ENCODE measurements at regions not wholly inside any gene's neighbourhood (a gene's known extent, or its start where the extent isn't known, plus 50 kb on each side); places are given as distances from the start of the nearest gene placed in this dataset.

- Histone ChIP-seq H3K9ac (ENCODE audit: low read length) (no peak overlapping the region), H4K20me1 (ENCODE audit: insufficient read depth, low read length) (no peaks in the 10 kb centered on the region), H3K4me1 (ENCODE audit: low read length) (peaks cover 17% of the 10 kb centered on the region), H3K27ac (ENCODE audit: low read length) (no peak overlapping the region), H3K79me2 (ENCODE audit: low read length) (no peaks in the 10 kb centered on the region), H3K4me3 (ENCODE audit: low read length) (no peak overlapping the region), H3K36me3 (replicated peaks; ENCODE audit: low read depth, low read length) (no peaks in the 10 kb centered on the region), H3K27me3 (ENCODE audit: low read depth, low read length) (no peaks in the 10 kb centered on the region), H3K9me3 (ENCODE audit: insufficient read depth, low read length) (no peaks in the 10 kb centered on the region), H2AFZ (ENCODE audit: low read depth, low read length) (no peak overlapping the region), H3K4me2 (ENCODE audit: low read length) (no peak overlapping the region)
- TF ChIP-seq EZH2phosphoT487 (IDR thresholded peaks at IDR 0.05; ENCODE audit: low read depth) (no peak), CTCF (IDR thresholded peaks at IDR 0.05; ENCODE audit: low read depth, low read length) (no peak)
Observed at GRCh38 chr5:54626407-54626806, 108.8 kb downstream of the SNX18 start.

- H3K4me2 ChIP-seq (ENCODE audit: low read length), result no peak overlapping the region
- H3K27me3 ChIP-seq (ENCODE audit: low read depth, low read length), result no peaks in the 10 kb centered on the region
- H3K4me3 ChIP-seq (ENCODE audit: low read length), result no peak overlapping the region
Observed at GRCh38 chr5:54624805-54625568, 107.4 kb downstream of the SNX18 start.

GRCh38 chr5:54621709-54622108 lies 104.2 kb downstream of the SNX18 start:
- H3K79me2 ChIP-seq (ENCODE audit: low read length), result no peaks in the 10 kb centered on the region
- H4K20me1 ChIP-seq (ENCODE audit: insufficient read depth, low read length), result no peaks in the 10 kb centered on the region
- no peak overlapping the region for H2AFZ ChIP-seq (ENCODE audit: low read depth, low read length)
- H3K36me3 ChIP-seq (replicated peaks; ENCODE audit: low read depth, low read length), result no peaks in the 10 kb centered on the region
- H3K27ac ChIP-seq (ENCODE audit: low read length), result no peak overlapping the region
- H3K4me1 ChIP-seq (ENCODE audit: low read length), result no peaks in the 10 kb centered on the region
- H3K9me3 ChIP-seq (ENCODE audit: insufficient read depth, low read length), result no peaks in the 10 kb centered on the region
- H3K9ac ChIP-seq (ENCODE audit: low read length), result no peak overlapping the region
- no peak overlapping the region for H3K4me2 ChIP-seq (ENCODE audit: low read length)
- no peaks in the 10 kb centered on the region for H3K27me3 ChIP-seq (ENCODE audit: low read depth, low read length)
- TF ChIP-seq CTCF (IDR thresholded peaks at IDR 0.05; ENCODE audit: low read depth, low read length) (no peak), EZH2phosphoT487 (IDR thresholded peaks at IDR 0.05; ENCODE audit: low read depth) (no peak)
- H3K4me3 ChIP-seq (ENCODE audit: low read length), result no peak overlapping the region

More at GRCh38 chr5:54624805-54625568, 107.4 kb downstream of the SNX18 start:
- Histone ChIP-seq H4K20me1 (ENCODE audit: insufficient read depth, low read length) (no peaks in the 10 kb centered on the region), H3K27ac (ENCODE audit: low read length) (no peak overlapping the region), H2AFZ (ENCODE audit: low read depth, low read length) (no peak overlapping the region), H3K36me3 (replicated peaks; ENCODE audit: low read depth, low read length) (no peaks in the 10 kb centered on the region), H3K4me1 (ENCODE audit: low read length) (peaks cover 17% of the 10 kb centered on the region), H3K9me3 (ENCODE audit: insufficient read depth, low read length) (no peaks in the 10 kb centered on the region), H3K9ac (ENCODE audit: low read length) (no peak overlapping the region), H3K79me2 (ENCODE audit: low read length) (no peaks in the 10 kb centered on the region)
- TF ChIP-seq CTCF (IDR thresholded peaks at IDR 0.05; ENCODE audit: low read depth, low read length), result no peak
- no peak for TF ChIP-seq EZH2phosphoT487 (IDR thresholded peaks at IDR 0.05; ENCODE audit: low read depth)

- Histone ChIP-seq H3K4me1 (ENCODE audit: low read length) (no peaks in the 10 kb centered on the region), H3K9ac (ENCODE audit: low read length) (no peak overlapping the region), H3K79me2 (ENCODE audit: low read length) (no peaks in the 10 kb centered on the region), H3K27ac (ENCODE audit: low read length) (no peak overlapping the region), H3K27me3 (ENCODE audit: low read depth, low read length) (no peaks in the 10 kb centered on the region), H2AFZ (ENCODE audit: low read depth, low read length) (no peak overlapping the region), H3K36me3 (replicated peaks; ENCODE audit: low read depth, low read length) (no peaks in the 10 kb centered on the region), H3K4me3 (ENCODE audit: low read length) (no peak overlapping the region), H3K9me3 (ENCODE audit: insufficient read depth, low read length) (no peaks in the 10 kb centered on the region), H4K20me1 (ENCODE audit: insufficient read depth, low read length) (no peaks in the 10 kb centered on the region), H3K4me2 (ENCODE audit: low read length) (no peak overlapping the region)
- TF ChIP-seq CTCF (IDR thresholded peaks at IDR 0.05; ENCODE audit: low read depth, low read length) (no peak), EZH2phosphoT487 (IDR thresholded peaks at IDR 0.05; ENCODE audit: low read depth) (no peak)
Observed at GRCh38 chr5:54621048-54621447, 103.5 kb downstream of the SNX18 start.

All from OCI-LY3 (cell line).